Myocyte (in vitro differentiated cells): ENCODE measurements at regions not wholly inside any gene's neighbourhood (a gene's known extent, or its start where the extent isn't known, plus 50 kb on each side); places are given as distances from the start of the nearest gene placed in this dataset.
"Not testable (repeated sequence)": the region's sequence is repeated elsewhere in the genome, so short reads cannot be mapped to it uniquely, and the experiment has no call there.

Experiments
- DNase-seq: peaks from one replicate; pipeline ENCODE4 v3.0.0-alpha.2; 2012; ENCODE audit warnings: low read depth

DNA sequence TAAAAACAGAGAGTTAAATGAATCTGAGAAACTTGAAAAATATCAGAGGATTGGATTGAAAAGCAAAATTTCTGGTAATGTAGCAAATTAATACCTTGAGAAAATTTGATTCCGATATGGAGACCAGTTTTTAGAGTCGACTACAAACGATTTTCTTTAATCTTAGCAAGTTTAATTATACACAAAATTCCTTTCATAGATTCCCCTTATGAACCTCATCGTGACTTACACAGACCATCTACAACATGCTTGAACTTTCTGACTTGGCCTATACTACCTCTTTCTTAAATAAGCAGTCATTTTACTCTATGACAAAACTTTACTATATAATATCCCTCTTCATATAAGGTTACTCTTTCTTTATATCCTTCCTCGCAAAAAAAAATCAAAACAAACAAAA is 769.6 kb upstream of the CRIM1 start:
- no peak for DNase-seq

- no peak for DNase-seq
These were observed 772.9 kb upstream of the CRIM1 start for GRCh38 chr2:35582637-35583036.

DNA sequence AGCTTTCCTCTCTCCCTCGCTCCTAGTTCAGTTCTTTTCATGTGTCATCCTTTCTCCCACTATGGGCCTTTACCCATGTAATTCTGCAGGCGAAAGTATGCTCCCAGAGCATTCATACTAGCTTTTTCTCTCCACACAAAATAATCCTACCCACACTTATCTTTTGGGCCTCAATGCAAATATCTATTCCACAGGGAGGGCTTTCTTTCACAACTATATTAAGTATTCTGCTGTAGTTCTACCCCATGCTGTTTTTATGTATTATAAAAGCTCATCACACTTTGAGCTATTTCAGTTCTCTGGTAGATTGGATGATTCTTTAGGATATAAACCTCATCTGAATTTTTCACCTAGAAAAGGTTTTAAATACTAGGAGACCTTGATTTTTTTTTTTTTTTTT is 774.6 kb upstream of the CRIM1 start:
- DNase-seq = no peak

DNA sequence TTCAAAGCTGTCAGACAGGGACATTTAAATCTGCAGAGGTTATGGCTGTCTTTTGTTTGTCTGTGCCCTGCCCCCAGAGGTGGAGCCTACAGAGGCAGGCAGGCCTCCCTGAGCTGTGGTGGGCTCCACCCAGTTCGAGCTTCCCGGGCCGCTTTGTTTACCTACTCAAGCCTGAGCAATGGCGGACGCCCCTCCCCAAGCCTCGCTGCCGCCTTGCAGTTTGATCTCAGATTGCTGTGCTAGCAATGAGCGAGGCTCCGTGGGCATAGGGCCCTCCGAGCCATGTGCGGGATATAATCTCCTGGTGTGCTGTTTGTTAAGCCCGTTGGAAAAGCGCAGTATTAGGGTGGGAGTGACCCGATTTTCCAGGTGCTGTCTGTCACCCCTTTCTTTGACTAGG is 787.0 kb upstream of the CRIM1 start:
- not testable (repeated sequence) for DNase-seq

- DNase-seq = no peak
These were observed 793.1 kb upstream of the CRIM1 start for GRCh38 chr2:35562488-35562887.

DNA sequence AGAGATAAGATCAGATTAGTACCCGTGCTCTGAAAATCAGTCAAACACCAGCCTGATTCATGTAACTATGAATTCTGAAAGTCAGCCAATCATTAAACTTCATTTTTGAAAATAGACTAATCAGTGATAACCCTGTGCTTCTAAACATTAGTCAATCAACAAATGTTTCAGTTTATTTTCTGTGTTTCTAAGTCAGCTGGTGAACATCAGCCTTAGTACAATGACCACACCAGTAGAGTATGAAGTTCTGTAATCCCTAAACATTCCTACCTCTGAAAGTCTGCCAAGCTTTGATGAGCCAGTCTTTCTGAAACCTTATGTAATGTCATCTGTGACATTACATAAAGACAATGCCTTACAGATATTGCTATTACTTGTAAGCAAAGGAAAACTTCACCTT is 807.4 kb upstream of the CRIM1 start:
- peak; percentile 27 for DNase-seq

DNA sequence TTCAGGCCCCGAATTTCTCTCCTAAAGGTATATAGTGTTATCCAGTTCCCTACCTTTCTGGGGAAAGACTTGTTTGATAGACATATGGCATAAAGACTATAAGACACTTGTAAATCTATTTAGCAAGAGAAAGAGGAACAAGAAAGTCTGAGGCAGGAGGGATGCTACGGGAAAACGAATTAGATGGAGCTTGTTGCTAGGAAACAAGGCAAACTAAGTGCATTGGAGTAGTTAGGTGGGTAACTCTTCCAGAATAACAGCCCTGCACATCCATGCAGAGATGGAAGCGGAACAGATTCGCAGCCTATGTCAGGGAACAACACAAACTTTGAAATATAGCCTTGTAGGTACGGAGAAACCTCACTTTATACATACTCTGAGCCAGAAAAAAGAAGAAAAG is 810.3 kb upstream of the CRIM1 start:
- DNase-seq = no peak

DNA sequence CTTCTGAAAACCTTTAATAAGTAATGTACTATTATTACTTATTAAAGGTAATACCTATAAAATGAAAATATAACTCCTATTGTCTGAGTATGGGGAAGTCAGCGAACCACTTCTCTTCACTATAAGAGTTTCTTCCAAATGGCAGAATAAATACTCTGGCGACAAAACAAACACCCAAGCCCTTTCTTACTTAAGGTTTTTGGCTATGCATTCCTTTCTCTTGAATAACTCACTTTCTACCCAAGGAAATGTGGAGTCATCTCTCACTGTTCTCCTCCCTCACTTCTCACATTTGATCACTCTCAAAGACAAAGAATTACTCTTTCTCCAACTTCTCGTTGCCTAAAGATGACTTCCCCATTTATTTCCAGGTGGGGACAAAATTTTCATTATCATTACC is 816.8 kb upstream of the CRIM1 start:
- no peak for DNase-seq

DNA sequence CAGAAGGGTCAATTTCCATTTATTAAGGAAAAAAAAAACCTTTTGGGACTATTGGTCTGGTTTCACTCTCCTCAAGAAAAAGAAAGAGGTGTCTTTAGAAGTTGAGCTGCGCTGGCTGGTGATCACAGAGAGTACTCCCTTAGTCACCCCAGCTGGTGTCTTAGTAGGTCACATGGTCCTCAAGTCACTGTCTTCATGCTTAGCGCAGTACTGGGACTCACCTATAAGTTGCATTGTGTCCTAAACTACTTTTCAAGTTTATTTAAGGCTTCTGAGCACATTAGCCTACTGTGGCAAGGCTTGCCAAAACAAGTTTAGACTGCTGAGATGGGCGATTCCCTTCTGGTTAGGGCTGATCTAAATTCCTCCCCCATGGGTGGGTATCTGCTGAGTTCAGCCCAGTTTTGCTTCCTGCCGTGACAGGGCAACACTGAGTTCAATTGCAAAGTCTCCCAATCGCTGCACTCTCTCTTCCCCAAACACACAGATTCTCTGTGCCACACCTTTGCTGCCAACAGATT is 824.9 kb upstream of the CRIM1 start:
- DNase-seq = no peak

DNA sequence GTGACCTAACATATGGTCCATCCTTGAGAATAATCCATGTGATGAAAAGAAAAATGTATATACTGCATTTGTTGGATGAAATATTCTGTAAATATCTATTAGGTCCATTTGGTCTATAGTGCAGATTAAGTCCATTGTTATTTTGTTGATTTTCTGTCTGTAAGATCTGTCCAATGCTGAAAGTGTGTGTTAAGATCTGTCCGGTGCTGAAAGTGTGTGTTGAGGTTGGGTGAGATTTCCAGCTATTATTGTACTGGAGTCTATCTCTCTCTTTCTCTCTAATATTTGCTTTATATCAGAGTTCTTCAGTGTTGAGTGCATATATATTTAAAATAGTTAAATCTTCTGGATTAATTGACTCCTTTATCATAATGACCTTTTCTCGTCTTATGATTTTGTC is 828.8 kb upstream of the CRIM1 start:
- peak; percentile 10 for DNase-seq

DNA sequence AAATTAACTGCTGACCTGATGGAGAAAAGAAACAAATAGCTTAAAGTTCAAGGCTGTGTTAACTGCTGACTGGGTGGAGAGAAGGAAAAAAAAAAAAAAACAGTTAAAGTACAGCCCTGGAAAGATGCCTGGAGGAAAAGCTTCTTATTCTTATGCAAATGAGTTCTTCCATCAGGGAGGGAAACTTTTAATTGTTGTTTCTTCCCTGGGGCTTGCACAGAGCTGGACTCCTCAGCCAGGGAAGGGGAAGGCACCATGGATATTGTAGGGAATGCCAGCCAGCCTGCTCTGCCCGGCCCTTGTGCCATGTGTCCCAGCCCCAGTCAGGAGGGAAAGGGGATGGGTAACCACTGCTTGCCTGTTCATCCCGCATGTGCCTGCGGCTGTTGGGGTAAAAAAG is 833.1 kb upstream of the CRIM1 start:
- DNase-seq = no peak

GRCh38 chr2:35510636-35511035 is 844.9 kb upstream of the CRIM1 start:
- no peak for DNase-seq

GRCh38 chr2:35508601-35509000 is 847.0 kb upstream of the CRIM1 start:
- DNase-seq = no peak

DNA sequence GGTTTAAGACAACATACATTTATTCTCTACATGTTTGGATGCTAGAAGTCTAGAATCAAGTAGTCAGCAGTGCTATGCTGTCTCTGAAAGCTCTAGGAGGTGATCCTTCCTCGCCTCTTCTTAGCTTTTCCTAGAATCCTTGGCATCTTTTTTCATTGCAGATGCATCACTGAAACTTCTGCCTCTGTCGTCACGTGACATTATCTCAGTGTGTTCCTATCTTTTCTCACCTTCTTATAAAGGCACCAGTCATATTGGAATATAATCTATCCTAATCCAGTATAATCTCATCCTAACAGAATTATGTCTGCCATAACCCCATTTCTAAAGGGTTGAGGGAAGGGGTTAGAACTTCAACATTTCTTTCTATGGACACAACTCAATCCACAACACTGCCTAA is 851.2 kb upstream of the CRIM1 start:
- DNase-seq = no peak

- DNase-seq = peak; percentile 1
These were observed 851.8 kb upstream of the CRIM1 start for GRCh38 chr2:35503738-35504199.

DNA sequence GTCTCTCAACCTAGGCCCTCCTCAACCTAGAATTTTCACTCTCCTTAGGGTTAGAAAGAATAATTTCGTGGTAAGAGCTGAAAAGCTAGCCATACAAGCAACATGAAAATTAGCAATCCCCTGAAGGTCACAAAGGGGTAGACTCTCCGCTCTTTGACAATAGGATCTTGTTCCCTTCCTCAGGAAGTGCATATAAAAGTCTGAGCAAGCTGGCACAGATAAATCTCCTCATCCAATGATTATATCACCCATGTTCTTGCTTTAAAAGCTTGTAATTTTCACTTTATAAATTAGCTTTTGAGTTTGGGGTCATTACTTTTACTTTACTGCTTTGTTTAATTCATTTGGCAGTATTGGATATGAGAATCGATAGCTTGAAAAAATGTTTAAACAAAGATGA is 852.3 kb upstream of the CRIM1 start:
- no peak for DNase-seq

GRCh38 chr2:35501076-35501475 is 854.5 kb upstream of the CRIM1 start:
- no peak for DNase-seq

DNA sequence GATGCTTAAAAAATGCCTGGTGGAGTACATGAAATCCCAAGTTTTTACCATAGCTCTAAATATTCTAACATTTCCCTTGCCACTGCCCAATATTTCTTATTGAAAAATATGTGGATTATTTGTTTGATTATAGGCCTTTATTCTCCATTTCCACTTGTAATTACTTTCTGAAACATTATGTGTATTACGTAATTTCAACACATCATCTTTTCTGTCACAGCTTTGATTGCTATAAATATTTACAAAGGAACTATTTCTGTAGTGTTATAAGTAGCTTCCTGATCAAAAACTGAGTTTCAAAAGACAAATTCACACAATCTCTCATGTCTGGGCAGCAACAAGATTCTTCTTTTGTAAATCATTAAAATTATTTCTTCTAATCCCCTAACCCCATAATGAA is 859.6 kb upstream of the CRIM1 start:
- DNase-seq = no peak

DNA sequence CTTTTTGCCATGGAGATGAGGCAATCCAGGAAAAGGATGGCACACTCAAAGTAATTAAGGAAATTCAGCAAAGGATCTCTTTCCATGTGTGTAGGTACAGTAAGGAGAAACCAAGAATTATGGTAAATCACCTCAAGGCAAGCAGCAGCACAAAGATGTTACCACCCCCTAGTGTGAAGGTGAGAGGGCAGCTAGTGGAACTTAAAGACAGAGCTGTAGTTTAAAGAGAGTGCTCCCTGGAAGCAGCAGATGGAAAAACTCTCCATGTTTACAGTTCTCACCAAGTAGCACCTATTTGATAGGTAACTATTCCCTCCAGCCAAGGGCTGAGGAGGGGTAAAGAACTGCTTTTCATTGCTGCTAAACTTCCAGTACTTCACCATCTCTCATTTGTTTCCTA is 860.4 kb upstream of the CRIM1 start:
- DNase-seq = no peak

- DNase-seq = not testable (repeated sequence)
These were observed 877.5 kb upstream of the CRIM1 start for GRCh38 chr2:35478121-35478520.

DNA sequence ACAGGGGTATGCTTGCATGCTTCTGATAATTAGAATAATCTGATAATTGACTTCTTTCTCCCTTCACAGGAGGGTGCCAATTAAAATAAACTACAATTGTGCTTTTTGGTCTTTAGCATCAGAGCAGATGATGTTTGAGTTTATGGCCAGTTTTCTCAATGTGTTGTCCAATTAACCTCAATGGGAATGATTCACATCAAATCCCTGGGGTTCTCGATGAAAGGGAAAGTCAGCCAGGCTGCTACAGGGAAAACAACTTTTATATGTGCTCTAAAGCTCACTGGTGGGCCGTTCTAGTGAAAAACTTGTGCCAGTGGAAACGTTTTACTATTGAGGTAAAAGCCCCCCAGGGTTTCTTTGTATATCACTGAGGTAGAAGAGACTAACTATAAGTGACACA is 887.3 kb upstream of the CRIM1 start:
- peak; percentile 14 for DNase-seq

DNA sequence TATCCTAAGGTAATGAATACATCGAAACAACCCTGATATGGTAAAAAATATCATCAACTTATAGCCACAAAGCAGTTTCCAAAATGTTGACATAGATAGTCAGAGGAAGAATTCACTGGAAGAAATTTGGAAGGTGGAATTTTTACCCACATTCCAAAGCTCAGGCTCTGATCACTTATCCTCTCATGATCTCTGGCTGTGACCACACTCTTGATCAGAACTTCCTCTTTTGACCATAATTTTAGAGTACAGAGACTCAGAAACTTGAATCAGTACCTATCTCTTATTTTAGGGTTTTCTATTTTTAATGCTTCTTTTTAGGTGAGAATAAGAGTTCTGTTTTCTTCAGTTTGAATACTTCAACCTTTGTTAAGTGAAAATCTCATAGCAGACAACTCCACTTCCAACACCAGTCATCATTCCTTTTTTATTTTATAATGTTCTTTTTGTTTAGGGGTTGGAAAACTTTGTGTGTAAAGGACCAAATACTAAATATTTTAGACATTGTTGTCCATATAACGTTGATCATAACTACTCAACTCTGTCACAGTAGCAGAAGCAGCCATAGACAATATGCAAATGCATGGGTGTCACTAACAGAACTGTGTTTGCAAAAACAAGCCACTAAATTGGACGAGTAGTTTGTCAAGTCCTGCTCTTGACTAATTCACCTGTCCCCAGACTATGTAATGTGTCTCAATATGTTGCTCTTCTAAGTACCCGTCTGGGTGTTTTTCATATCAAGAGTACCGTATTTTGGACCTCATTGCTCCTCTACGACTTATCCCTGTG is 891.6 kb upstream of the CRIM1 start:
- no peak for DNase-seq
